ENCODE measurements at regions not wholly inside any gene's neighbourhood (a gene's known extent, or its start where the extent isn't known, plus 50 kb on each side); places are given as distances from the start of the nearest gene placed in this dataset.
A peak's percentile ranks its signal among the peaks of the same experiment; 100 is the strongest.

DNA sequence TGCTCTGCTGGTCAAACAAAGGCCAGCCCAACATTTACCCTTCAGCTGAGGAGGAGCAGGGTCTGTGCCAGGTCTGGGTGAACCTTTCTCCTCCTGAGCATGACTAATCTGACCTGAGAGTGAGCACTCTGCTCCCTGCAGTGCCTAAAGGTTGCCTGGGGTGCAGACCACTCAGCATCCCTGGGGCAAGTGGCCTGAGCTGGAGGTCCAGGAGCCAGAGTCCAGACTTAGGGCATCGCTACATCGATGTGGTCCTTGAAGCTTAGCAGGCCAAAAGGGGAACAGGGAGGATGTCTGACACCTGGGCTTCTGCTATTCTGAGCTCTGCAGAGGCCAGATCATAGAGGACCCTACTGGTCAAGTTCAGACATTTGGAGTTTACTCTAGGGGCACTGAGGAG lies 119.1 kb downstream of the FAM43A start:
- ChIA-PET CTCF (no interaction called here), POLR2A (ENCODE audit: unreplicated experiment) (no interaction called here)
- Histone ChIP-seq H3K9me3 (ENCODE audit: insufficient read depth, low read depth) (no peaks in the 10 kb centered on the region), H3K4me1 (replicated peaks; ENCODE audit: insufficient read depth) (0 out of 2 replicates have a peak, but pooled peaks cover 5% of the 10 kb centered on the region), H3F3A (ENCODE audit: insufficient read depth, low read depth) (no peaks in the 10 kb centered on the region), H3K9me2 (ENCODE audit: insufficient read depth) (no peaks in the 10 kb centered on the region), H2AFZ (no peak overlapping the region), H3K27ac (no peak overlapping the region), H3K27me3 (ENCODE audit: insufficient read depth, low read depth) (0 out of 2 replicates have a peak, but pooled peaks cover 13% of the 10 kb centered on the region), H3K4me2 (no peak overlapping the region), H3K79me2 (ENCODE audit: low read depth) (no peaks in the 10 kb centered on the region), H4K20me1 (ENCODE audit: insufficient read depth) (no peaks in the 10 kb centered on the region), H3K4me3 (no peak overlapping the region), H3K36me3 (ENCODE audit: low read depth) (no peaks in the 10 kb centered on the region)
- DNase-seq: no peak
- intact Hi-C loops (cut with micrococcal nuclease; ENCODE audit: unreplicated experiment): no loop called here
- no peak for TF ChIP-seq EZH2 (IDR thresholded peaks at IDR 0.05; ENCODE audit: low read depth)
- TF ChIP-seq CTCF (conservative IDR thresholded peaks at IDR 0.05): no peak
- BruUV-seq (replicated peaks): no TSS peak

GRCh38 chr3:194805546-194805945 lies 119.9 kb downstream of the FAM43A start:
- Histone ChIP-seq H3K79me2 (ENCODE audit: low read depth) (no peaks in the 10 kb centered on the region), H3K9me3 (ENCODE audit: insufficient read depth, low read depth) (no peaks in the 10 kb centered on the region), H3K27ac (no peak overlapping the region), H4K20me1 (ENCODE audit: insufficient read depth) (no peaks in the 10 kb centered on the region), H3K4me1 (replicated peaks; ENCODE audit: insufficient read depth) (0 out of 2 replicates have a peak, but pooled peaks cover 5% of the 10 kb centered on the region), H3K27me3 (ENCODE audit: insufficient read depth, low read depth) (0 out of 2 replicates have a peak, but pooled peaks cover 13% of the 10 kb centered on the region), H3K4me2 (no peak overlapping the region), H3K36me3 (ENCODE audit: low read depth) (no peaks in the 10 kb centered on the region), H3K9me2 (ENCODE audit: insufficient read depth) (no peaks in the 10 kb centered on the region), H3K4me3 (no peak overlapping the region), H2AFZ (no peak overlapping the region), H3F3A (ENCODE audit: insufficient read depth, low read depth) (no peaks in the 10 kb centered on the region)
- POLR2A ChIA-PET (ENCODE audit: unreplicated experiment): interaction anchor here (0.7 kb wide), 1 partner anchor 36 kb away, joined by 4 read pairs; no protein-coding TSS in a partner anchor
- DNase-seq: no peak
- TF ChIP-seq EZH2 (IDR thresholded peaks at IDR 0.05; ENCODE audit: low read depth): no peak
- TF ChIP-seq CTCF (conservative IDR thresholded peaks at IDR 0.05): no peak
- intact Hi-C loops (cut with micrococcal nuclease; ENCODE audit: unreplicated experiment): no loop called here
- BruUV-seq (replicated peaks): no TSS peak
- CTCF ChIA-PET: no interaction called here

DNA sequence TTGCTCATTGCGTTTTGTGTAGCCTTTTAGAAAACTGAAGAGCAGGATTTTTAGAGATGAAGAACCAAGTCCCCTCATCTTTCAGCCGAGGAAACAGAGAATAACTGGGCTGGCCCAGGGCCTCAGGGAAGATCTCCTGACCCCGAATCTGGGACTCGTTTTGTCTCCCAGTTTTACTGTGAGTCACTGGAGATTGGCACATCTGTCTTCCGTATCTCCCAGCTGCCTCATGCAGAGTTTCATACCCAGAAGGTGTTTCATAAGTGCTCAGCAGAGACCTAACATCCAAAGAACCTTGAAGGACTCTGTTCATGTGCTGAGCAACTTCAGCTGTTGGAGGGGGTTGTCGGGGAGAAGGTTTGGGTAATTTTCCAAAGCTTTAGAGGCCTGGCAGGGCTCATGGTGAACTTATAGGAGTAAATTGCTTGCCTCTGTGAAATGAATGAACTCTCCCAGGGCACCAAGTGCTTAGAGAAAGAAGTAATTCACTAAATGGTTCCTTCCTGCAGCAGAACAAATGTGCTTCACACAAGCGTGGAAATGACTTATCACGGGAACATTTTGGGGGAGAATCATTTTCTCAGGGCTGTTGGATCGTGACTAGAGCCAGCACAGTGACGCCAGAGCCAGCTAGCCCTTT lies 121.4 kb downstream of the FAM43A start:
- H4K20me1 ChIP-seq (ENCODE audit: insufficient read depth): no peaks in the 10 kb centered on the region
- H3K27me3 ChIP-seq (ENCODE audit: insufficient read depth, low read depth): 0 out of 2 replicates have a peak, but pooled peaks cover 13% of the 10 kb centered on the region
- H3F3A ChIP-seq (ENCODE audit: insufficient read depth, low read depth): no peaks in the 10 kb centered on the region
- H2AFZ ChIP-seq: peak overlapping the region; percentile 45; the same call in 1 of the 2 replicates
- CTCF ChIA-PET: no interaction called here
- peak in 1 of 2 experiments; percentile 54 for DNase-seq
- H3K36me3 ChIP-seq (ENCODE audit: low read depth): no peaks in the 10 kb centered on the region
- no peak for TF ChIP-seq EZH2 (IDR thresholded peaks at IDR 0.05; ENCODE audit: low read depth)
- no peak for TF ChIP-seq CTCF (conservative IDR thresholded peaks at IDR 0.05)
- H3K4me2 ChIP-seq: no peak overlapping the region
- H3K9me3 ChIP-seq (ENCODE audit: insufficient read depth, low read depth): no peaks in the 10 kb centered on the region
- intact Hi-C loops (cut with micrococcal nuclease; ENCODE audit: unreplicated experiment): no loop called here
- no peaks in the 10 kb centered on the region for H3K9me2 ChIP-seq (ENCODE audit: insufficient read depth)
- POLR2A ChIA-PET (ENCODE audit: unreplicated experiment): no interaction called here
- no peaks in the 10 kb centered on the region for H3K79me2 ChIP-seq (ENCODE audit: low read depth)
- H3K4me3 ChIP-seq: no peak overlapping the region
- no peak overlapping the region for H3K27ac ChIP-seq
- H3K4me1 ChIP-seq (replicated peaks; ENCODE audit: insufficient read depth): 0 out of 2 replicates have a peak, but pooled peaks cover 5% of the 10 kb centered on the region
- no TSS peak for BruUV-seq (replicated peaks)
